ENCODE measurements at regions not wholly inside any gene's neighbourhood (a gene's known extent, or its start where the extent isn't known, plus 50 kb on each side); places are given as distances from the start of the nearest gene placed in this dataset.

DNA sequence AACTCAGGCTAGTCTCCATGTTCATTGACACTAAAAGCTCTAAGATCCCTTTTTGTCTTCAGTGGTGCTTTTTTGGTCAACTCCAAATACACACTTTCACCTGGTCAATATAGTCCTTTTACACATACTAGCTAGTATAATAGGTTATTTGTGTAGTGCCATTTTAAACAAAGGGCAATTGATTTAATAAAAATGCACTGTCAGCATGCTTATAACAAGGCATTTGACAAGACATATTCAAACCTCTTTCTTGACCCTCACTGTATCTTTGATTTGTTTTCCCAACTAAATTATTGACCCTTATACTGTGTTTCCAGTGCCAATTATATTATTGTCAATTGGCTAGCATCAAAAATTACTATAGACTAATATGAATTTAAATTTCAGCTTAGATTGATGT is 1117.6 kb upstream of the DDX18 start:
- no peak overlapping the region for H3K9ac ChIP-seq (ENCODE audit: low read length)
- RAD21 ChIA-PET (ENCODE audit: low non-redundant PET in 1 of 2, low total read pairs in 2 of 2, uncharacterized antibody in 2 of 2, unreplicated experiment in 2 of 2): no interaction called here
- peaks cover 7 to 23% of the 10 kb centered on the region in 2 experiments; a peak in 2 of 4 replicates for H3K9me3 ChIP-seq (ENCODE audit: control insufficient read depth in 1 of 2, insufficient read depth in 1 of 2, low read depth in 1 of 2, low read length in 2 of 2)
- H3K4me1 ChIP-seq (ENCODE audit: control insufficient read depth in 1 of 2, insufficient read depth in 2 of 2, low read length in 2 of 2): no peaks in the 10 kb centered on the region
- H3K27me3 ChIP-seq (ENCODE audit: insufficient read depth, low read length): no peaks in the 10 kb centered on the region
- no peak overlapping the region for H3K27ac ChIP-seq (ENCODE audit: low read depth, low read length)
- no peak for DNase-seq (ENCODE audit: low read depth, low spot score)
- no peaks in the 10 kb centered on the region for H3K79me2 ChIP-seq (ENCODE audit: insufficient read depth, low read length)
- no peak overlapping the region for H3K4me3 ChIP-seq (replicated peaks in 1 of 2; ENCODE audit: low read depth in 1 of 2, low read length in 2 of 2)
- H2AFZ ChIP-seq (ENCODE audit: low read depth, low read length, poor library complexity, severe bottlenecking): no peak overlapping the region
- no peaks in the 10 kb centered on the region for H3K36me3 ChIP-seq (ENCODE audit: control insufficient read depth in 1 of 2, insufficient read depth in 2 of 2, low read length in 2 of 2)
- no peaks in the 10 kb centered on the region for H4K20me1 ChIP-seq (ENCODE audit: insufficient read depth)
- H3K9me2 ChIP-seq (ENCODE audit: insufficient read depth): no peaks in the 10 kb centered on the region
- BruUV-seq (replicated peaks): no TSS peak
- CTCF ChIA-PET: no interaction called here
- no peak for ATAC-seq
- H3K4me2 ChIP-seq (ENCODE audit: low read length): no peak overlapping the region
- POLR2A ChIA-PET: no interaction called here
- intact Hi-C loops (cut with micrococcal nuclease): no loop called here
- TF ChIP-seq, protein P1, sequence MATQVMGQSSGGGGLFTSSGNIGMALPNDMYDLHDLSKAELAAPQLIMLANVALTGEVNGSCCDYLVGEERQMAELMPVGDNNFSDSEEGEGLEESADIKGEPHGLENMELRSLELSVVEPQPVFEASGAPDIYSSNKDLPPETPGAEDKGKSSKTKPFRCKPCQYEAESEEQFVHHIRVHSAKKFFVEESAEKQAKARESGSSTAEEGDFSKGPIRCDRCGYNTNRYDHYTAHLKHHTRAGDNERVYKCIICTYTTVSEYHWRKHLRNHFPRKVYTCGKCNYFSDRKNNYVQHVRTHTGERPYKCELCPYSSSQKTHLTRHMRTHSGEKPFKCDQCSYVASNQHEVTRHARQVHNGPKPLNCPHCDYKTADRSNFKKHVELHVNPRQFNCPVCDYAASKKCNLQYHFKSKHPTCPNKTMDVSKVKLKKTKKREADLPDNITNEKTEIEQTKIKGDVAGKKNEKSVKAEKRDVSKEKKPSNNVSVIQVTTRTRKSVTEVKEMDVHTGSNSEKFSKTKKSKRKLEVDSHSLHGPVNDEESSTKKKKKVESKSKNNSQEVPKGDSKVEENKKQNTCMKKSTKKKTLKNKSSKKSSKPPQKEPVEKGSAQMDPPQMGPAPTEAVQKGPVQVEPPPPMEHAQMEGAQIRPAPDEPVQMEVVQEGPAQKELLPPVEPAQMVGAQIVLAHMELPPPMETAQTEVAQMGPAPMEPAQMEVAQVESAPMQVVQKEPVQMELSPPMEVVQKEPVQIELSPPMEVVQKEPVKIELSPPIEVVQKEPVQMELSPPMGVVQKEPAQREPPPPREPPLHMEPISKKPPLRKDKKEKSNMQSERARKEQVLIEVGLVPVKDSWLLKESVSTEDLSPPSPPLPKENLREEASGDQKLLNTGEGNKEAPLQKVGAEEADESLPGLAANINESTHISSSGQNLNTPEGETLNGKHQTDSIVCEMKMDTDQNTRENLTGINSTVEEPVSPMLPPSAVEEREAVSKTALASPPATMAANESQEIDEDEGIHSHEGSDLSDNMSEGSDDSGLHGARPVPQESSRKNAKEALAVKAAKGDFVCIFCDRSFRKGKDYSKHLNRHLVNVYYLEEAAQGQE (IDR thresholded peaks at IDR 0.05; ENCODE audit: low read depth): no peak
- TF ChIP-seq, protein P2, sequence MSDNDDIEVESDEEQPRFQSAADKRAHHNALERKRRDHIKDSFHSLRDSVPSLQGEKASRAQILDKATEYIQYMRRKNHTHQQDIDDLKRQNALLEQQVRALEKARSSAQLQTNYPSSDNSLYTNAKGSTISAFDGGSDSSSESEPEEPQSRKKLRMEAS (IDR thresholded peaks at IDR 0.05): no peak
- no peak for TF ChIP-seq CBX3 (IDR thresholded peaks at IDR 0.05; ENCODE audit: low read depth)
- TF ChIP-seq ZFX (IDR thresholded peaks at IDR 0.05): no peak
- TF ChIP-seq SRF (IDR thresholded peaks at IDR 0.05; ENCODE audit: low read depth): no peak
- TF ChIP-seq ZNF274 (IDR thresholded peaks at IDR 0.05; ENCODE audit: low read depth, low read length): no peak
- TF ChIP-seq CEBPB (IDR thresholded peaks at IDR 0.05; ENCODE audit: low read depth): no peak
- no peak for TF ChIP-seq ELF1 (IDR thresholded peaks at IDR 0.05; ENCODE audit: borderline replicate concordance, low read depth)
- TF ChIP-seq, protein P3, sequence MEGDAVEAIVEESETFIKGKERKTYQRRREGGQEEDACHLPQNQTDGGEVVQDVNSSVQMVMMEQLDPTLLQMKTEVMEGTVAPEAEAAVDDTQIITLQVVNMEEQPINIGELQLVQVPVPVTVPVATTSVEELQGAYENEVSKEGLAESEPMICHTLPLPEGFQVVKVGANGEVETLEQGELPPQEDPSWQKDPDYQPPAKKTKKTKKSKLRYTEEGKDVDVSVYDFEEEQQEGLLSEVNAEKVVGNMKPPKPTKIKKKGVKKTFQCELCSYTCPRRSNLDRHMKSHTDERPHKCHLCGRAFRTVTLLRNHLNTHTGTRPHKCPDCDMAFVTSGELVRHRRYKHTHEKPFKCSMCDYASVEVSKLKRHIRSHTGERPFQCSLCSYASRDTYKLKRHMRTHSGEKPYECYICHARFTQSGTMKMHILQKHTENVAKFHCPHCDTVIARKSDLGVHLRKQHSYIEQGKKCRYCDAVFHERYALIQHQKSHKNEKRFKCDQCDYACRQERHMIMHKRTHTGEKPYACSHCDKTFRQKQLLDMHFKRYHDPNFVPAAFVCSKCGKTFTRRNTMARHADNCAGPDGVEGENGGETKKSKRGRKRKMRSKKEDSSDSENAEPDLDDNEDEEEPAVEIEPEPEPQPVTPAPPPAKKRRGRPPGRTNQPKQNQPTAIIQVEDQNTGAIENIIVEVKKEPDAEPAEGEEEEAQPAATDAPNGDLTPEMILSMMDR (IDR thresholded peaks at IDR 0.05 in 2 of 3, conservative IDR thresholded peaks at IDR 0.05 in 1 of 3; ENCODE audit: borderline replicate concordance in 1 of 3, insufficient read depth in 1 of 3, low read depth in 2 of 3, low read length in 2 of 3): no peak
- TF ChIP-seq YY1 (IDR thresholded peaks at IDR 0.05; ENCODE audit: extremely low read depth, insufficient replicate concordance, low read depth, low read length): no peak
- TF ChIP-seq, protein P4, sequence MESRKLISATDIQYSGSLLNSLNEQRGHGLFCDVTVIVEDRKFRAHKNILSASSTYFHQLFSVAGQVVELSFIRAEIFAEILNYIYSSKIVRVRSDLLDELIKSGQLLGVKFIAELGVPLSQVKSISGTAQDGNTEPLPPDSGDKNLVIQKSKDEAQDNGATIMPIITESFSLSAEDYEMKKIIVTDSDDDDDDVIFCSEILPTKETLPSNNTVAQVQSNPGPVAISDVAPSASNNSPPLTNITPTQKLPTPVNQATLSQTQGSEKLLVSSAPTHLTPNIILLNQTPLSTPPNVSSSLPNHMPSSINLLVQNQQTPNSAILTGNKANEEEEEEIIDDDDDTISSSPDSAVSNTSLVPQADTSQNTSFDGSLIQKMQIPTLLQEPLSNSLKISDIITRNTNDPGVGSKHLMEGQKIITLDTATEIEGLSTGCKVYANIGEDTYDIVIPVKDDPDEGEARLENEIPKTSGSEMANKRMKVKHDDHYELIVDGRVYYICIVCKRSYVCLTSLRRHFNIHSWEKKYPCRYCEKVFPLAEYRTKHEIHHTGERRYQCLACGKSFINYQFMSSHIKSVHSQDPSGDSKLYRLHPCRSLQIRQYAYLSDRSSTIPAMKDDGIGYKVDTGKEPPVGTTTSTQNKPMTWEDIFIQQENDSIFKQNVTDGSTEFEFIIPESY (IDR thresholded peaks at IDR 0.05; ENCODE audit: extremely low read depth, insufficient replicate concordance, low read length): no peak
- no peak for TF ChIP-seq SIN3A (IDR thresholded peaks at IDR 0.05; ENCODE audit: low read depth)
